HepG2 (cell line): ENCODE measurements at regions not wholly inside any gene's neighbourhood (a gene's known extent, or its start where the extent isn't known, plus 50 kb on each side); places are given as distances from the start of the nearest gene placed in this dataset.

ENCODE experiments used
- ATAC-seq: fragments of 200-7000 bp; cut with Tn5 transposase; 3 replicates; pipeline ENCODE4 v1.9.1; 2020; ENCODE audit warnings: mild to moderate bottlenecking, moderate library complexity
- BruUV-seq: library from RNA; stranded (reverse); fragments of 400-500 nt; replicated peaks from 2 replicates; lab custom pipeline; 2021; lab: Mats Ljungman, UMichigan
- CTCF ChIA-PET: fragments of 300-600 bp; formaldehyde crosslinking; extraction: SDS; loops from one replicate; lab custom pipeline; 2021; ENCODE audit warnings: low total read pairs, inconsistent platforms, low intra/inter-chr PET ratio; lab: Yijun Ruan, JAX
- POLR2A ChIA-PET: fragments of 350-600 bp; sonication (Branson Sonifier 250); formaldehyde crosslinking; loops from one replicate; lab custom pipeline; 2020; ENCODE audit warnings: antibody characterized with exemption, inconsistent platforms; lab: Yijun Ruan, JAX
- DNase-seq: peaks from one replicate; pipeline ENCODE4 v3.0.0-alpha.2; 2015; ENCODE audit warnings: low spot score
- FAIRE-seq: peaks from 3 replicates; lab custom pipeline; 2011; peaks lifted over from hg19 to GRCh38; lab: Jason Lieb, UNC
- H2AFZ ChIP-seq: one replicate; pipeline ENCODE4 v1.6.1; 2011; ENCODE audit warnings: low read length, inconsistent platforms
- H3K27ac ChIP-seq: fragments of 300-600 bp; 3 replicates; pipeline ENCODE4 v1.8.0; 2011; ENCODE audit warnings: mixed run types, mild to moderate bottlenecking, mixed read lengths, low read length, inconsistent platforms; ENCODE audit not compliant: insufficient read depth; ENCODE audit errors: extremely low read length
- H3K27me3 ChIP-seq, 2 experiments: fragments of 200-600 bp in 1 of 2; 2 replicates in 1 of 2; 3 replicates in 1 of 2; pipeline versions ENCODE4 v1.6.0 to v1.8.0; 2011; ENCODE audit warnings: low read length in 2 of 2, mild to moderate bottlenecking in 2 of 2, moderate library complexity in 2 of 2, inconsistent platforms in 1 of 2; ENCODE audit not compliant: insufficient read depth in 2 of 2, control insufficient read depth in 1 of 2
- H3K36me3 ChIP-seq, 2 experiments: fragments of 200-600 bp in 1 of 2; replicated peaks in 1 of 2; 2 replicates in 1 of 2; 3 replicates in 1 of 2; pipeline versions ENCODE4 v1.5.1 to v1.8.0; 2011; ENCODE audit warnings: low read length in 2 of 2, inconsistent platforms in 1 of 2; ENCODE audit not compliant: insufficient read depth in 2 of 2, control insufficient read depth in 1 of 2
- H3K4me1 ChIP-seq: 2 replicates; pipeline ENCODE4 v1.5.1; 2012; ENCODE audit warnings: low read length, inconsistent platforms; ENCODE audit not compliant: insufficient read depth
- H3K4me2 ChIP-seq: 2 replicates; pipeline ENCODE4 v1.6.0; 2011; ENCODE audit warnings: low read depth, low read length, inconsistent platforms
- H3K4me3 ChIP-seq, 3 experiments: fragments of 200-600 bp in 1 of 3; sonication (generic), shearing (Covaris generic) in 1 of 3; replicated peaks in 1 of 3; 2 replicates each; pipeline ENCODE4 v1.5.1; 2011 to 2016; ENCODE audit warnings: low read length in 3 of 3, inconsistent platforms in 2 of 3, low read depth in 2 of 3, mild to moderate bottlenecking in 2 of 3, control low read depth in 1 of 3, mixed read lengths in 1 of 3; ENCODE audit not compliant: insufficient read depth in 1 of 3
- H3K79me2 ChIP-seq: one replicate; pipeline ENCODE4 v1.6.1; 2011; ENCODE audit warnings: low read length, inconsistent platforms; ENCODE audit not compliant: insufficient read depth
- H3K9ac ChIP-seq: 2 replicates; pipeline ENCODE4 v1.6.0; 2011; ENCODE audit warnings: mild to moderate bottlenecking, low read depth, low read length, inconsistent platforms; ENCODE audit not compliant: insufficient read depth
- H3K9me3 ChIP-seq: 2 replicates; pipeline ENCODE4 v1.5.1; 2012; ENCODE audit warnings: mild to moderate bottlenecking, low read length
- H4K20me1 ChIP-seq: 2 replicates; pipeline ENCODE4 v1.6.0; 2011; ENCODE audit warnings: inconsistent platforms, mild to moderate bottlenecking, low read length, moderate library complexity; ENCODE audit not compliant: insufficient read depth
- ARID2 ChIP-seq: sonication (generic); formaldehyde crosslinking; IDR thresholded peaks from 2 replicates; pipeline ENCODE4 v1.8.1; 2022; ENCODE audit warnings: mild to moderate bottlenecking, missing genetic modification reagents, borderline replicate concordance
- CEBPZ ChIP-seq: IDR thresholded peaks from 2 replicates; pipeline ENCODE4 v1.6.1; 2012; ENCODE audit warnings: low read length, improper control_type of control experiment
- EZH2 ChIP-seq: conservative IDR thresholded peaks from 2 replicates; pipeline ENCODE4 v1.6.1; 2012; ENCODE audit warnings: mild to moderate bottlenecking, low read depth, low read length, moderate library complexity
- MXD4 ChIP-seq: IDR thresholded peaks from 2 replicates; pipeline ENCODE4 v1.6.1; 2016; ENCODE audit warnings: mild to moderate bottlenecking, missing biosample characterization, missing genetic modification reagents
- NFYB ChIP-seq: sonication (generic); formaldehyde crosslinking; IDR thresholded peaks from 2 replicates; pipeline ENCODE4 v1.4.0; 2020; ENCODE audit warnings: missing genetic modification reagents
- ONECUT2 ChIP-seq: sonication (generic); formaldehyde crosslinking; IDR thresholded peaks from 2 replicates; pipeline ENCODE4 v1.4.0; 2020; ENCODE audit warnings: missing genetic modification reagents
- REL ChIP-seq: sonication (generic); formaldehyde crosslinking; conservative IDR thresholded peaks from 2 replicates; pipeline ENCODE4 v1.8.0; 2022; ENCODE audit warnings: mild to moderate bottlenecking, missing genetic modification reagents, moderate library complexity
- SOX13 ChIP-seq, 3 experiments: fragments of 450-650 bp in 1 of 3; sonication (generic) in 1 of 3; formaldehyde crosslinking in 1 of 3; IDR thresholded peaks in 2 of 3; conservative IDR thresholded peaks in 1 of 3; 2 replicates each; pipeline versions ENCODE4 v1.5.0 to v1.6.1; 2016 to 2020; ENCODE audit warnings: antibody characterized with exemption in 1 of 3, mild to moderate bottlenecking in 1 of 3, missing compliant biosample characterization in 1 of 3, missing genetic modification reagents in 1 of 3, moderate library complexity in 1 of 3
- ZFX ChIP-seq: sonication (generic); formaldehyde crosslinking; IDR thresholded peaks from 2 replicates; pipeline ENCODE4 v1.4.0; 2020; ENCODE audit warnings: mild to moderate bottlenecking, low read depth, missing genetic modification reagents, moderate library complexity
- ZNF451 ChIP-seq: sonication (generic); formaldehyde crosslinking; IDR thresholded peaks from 2 replicates; pipeline ENCODE4 v1.5.0; 2020; ENCODE audit warnings: mild to moderate bottlenecking, missing genetic modification reagents
- ZNF605 ChIP-seq: sonication (generic); formaldehyde crosslinking; IDR thresholded peaks from 2 replicates; pipeline ENCODE4 v1.8.0; 2022; ENCODE audit warnings: mild to moderate bottlenecking, missing genetic modification reagents
- ZNF780A ChIP-seq: sonication (generic); formaldehyde crosslinking; IDR thresholded peaks from 2 replicates; pipeline ENCODE4 v1.8.0; 2022; ENCODE audit warnings: mild to moderate bottlenecking, missing genetic modification reagents, moderate library complexity
- WGBS: methylation state at CpG from one replicate; pipeline ENCODE4 v1.1.6; 2017; ENCODE audit warnings: low lambda C conversion rate; 5-methylcytosine and 5-hydroxymethylcytosine counted together
- in situ Hi-C: cut with HindIII; loops from 2 replicates; pipeline ENCODE4 v1.10.0; 2017; ENCODE audit warnings: low pct_unique_long_range_greater_than_20kb; ENCODE audit not compliant: extremely low pct_ligation_motif_present
- intact Hi-C: fragments of 100-400 bp; cut with micrococcal nuclease; formaldehyde crosslinking; loops from one replicate; pipeline ENCODE4 v1.10.0; 2022; ENCODE audit not compliant: unreplicated experiment

- in situ Hi-C loops (no loop called here), intact Hi-C loops (no loop called here)
- FAIRE-seq (no peak), ATAC-seq (no peak), DNase-seq (no peak)
- WGBS = 10% methylated on average over 3 of the region's 3 CpGs
- H3K9me3 ChIP-seq = no peaks in the 10 kb centered on the region
- no peak overlapping the region for H3K27ac ChIP-seq
- peaks cover 10% of the 10 kb centered on the region for H3K4me1 ChIP-seq
- TF ChIP-seq SOX13 (IDR thresholded peaks at IDR 0.05) (no peak), SOX13 (CRISPR knock-in tag; conservative IDR thresholded peaks at IDR 0.05 in 1 of 2, IDR thresholded peaks at IDR 0.05 in 1 of 2) (no peak), ZNF605 (CRISPR knock-in tag) (no peak), ARID2 (CRISPR knock-in tag) (no peak), CEBPZ (no peak), MXD4 (CRISPR knock-in tag) (no peak), ZFX (CRISPR knock-in tag) (no peak), NFYB (CRISPR knock-in tag) (no peak), ZNF780A (CRISPR knock-in tag) (no peak), ONECUT2 (CRISPR knock-in tag) (no peak), ZNF451 (CRISPR knock-in tag) (no peak), EZH2 (no peak), REL (CRISPR knock-in tag) (no peak)
- no peaks in the 10 kb centered on the region for H3K27me3 ChIP-seq
- no peak overlapping the region for H3K9ac ChIP-seq
- BruUV-seq = no TSS peak
- 0 out of 2 replicates have a peak overlapping the region, but pooled peaks have one; percentile 24 for H3K4me2 ChIP-seq
- H3K79me2 ChIP-seq = no peaks in the 10 kb centered on the region
- no peaks in the 10 kb centered on the region for H3K36me3 ChIP-seq
- ChIA-PET CTCF (no interaction called here), POLR2A (no interaction called here)
- H3K4me3 ChIP-seq = no peak overlapping the region
- H2AFZ ChIP-seq = no peak overlapping the region
- no peaks in the 10 kb centered on the region for H4K20me1 ChIP-seq
Measured at GRCh38 chr12:89167986-89168385, 184.3 kb downstream of the DUSP6 start.
